ENCODE measurements at regions not wholly inside any gene's neighbourhood (a gene's known extent, or its start where the extent isn't known, plus 50 kb on each side); places are given as distances from the start of the nearest gene placed in this dataset.
A peak's percentile ranks its signal among the peaks of the same experiment; 100 is the strongest.

DNA sequence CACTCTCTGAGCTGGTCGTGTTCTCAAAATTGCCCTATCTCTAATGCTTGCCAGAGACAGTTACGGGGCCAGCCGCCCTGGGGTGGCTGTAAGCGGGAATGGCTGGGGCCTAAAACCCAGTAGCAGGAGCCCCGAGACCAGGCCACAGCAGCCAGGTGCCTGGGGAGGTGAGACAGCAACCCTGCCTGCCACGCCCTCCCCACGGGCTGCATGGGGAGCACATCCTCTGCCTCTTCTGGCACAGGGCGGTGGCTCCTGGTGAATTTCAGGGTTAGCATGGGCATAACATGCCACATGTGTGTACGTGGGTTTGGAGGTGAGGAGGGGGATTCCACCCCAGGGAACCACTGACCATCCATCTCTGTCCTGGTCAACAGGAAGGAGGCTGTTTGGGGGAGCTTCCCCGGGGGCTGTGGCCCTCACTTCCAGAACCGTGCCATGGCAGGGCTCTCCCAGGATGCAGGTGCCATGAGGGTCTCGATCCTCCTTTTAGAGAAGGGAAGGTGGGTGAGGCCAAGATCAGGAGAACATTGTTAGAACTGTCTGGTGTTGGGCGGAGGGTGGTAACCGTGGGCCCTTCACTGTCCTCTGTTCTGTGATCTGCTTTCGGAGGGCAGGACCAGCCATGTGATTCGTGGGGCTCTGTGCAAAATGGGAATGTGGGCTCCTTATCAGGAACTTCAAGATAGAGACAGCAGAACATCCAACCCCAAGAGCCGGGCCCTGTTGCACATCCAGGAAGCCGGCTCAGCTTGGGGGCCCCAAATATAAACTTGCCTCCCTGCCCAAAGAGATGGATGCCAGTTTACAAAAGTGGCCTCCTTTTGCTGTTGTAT lies 312.2 kb upstream of the DIO3 start:
- H3K27me3 ChIP-seq: no peaks in the 10 kb centered on the region
- peak; percentile 11 for DNase-seq
- H3K4me3 ChIP-seq: no peak overlapping the region
- intact Hi-C loops (cut with DNase I): no loop called here
- H3K27ac ChIP-seq: no peak overlapping the region
- no peaks in the 10 kb centered on the region for H3K4me1 ChIP-seq
- no peaks in the 10 kb centered on the region for H3K36me3 ChIP-seq
- TF ChIP-seq CTCF (IDR thresholded peaks at IDR 0.05): no peak
- no peak overlapping the region for H3K9ac ChIP-seq (ENCODE audit: low read depth in 2 of 2, low read length in 2 of 2)
- H3K9me3 ChIP-seq: no peaks in the 10 kb centered on the region

DNA sequence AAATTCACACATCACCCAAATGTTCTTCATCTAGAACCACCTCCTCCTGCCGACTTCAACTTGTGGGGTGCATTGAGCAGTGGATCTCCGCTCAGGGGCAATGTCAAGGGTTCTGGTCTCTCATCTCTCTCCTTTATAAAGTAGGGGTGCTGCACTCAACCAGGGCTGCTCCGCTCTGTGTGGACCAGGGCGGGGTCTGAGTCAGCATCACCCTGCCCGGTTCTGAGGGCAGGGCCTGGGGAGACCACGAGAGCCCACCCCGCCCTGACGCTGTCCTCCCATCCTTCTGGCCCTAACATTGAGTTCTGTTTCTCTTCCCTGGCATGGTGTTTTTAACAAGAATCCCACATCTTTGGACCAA lies 311.6 kb upstream of the DIO3 start:
- no peak overlapping the region for H3K4me3 ChIP-seq
- no peak for DNase-seq
- no peaks in the 10 kb centered on the region for H3K27me3 ChIP-seq
- H3K4me1 ChIP-seq: no peaks in the 10 kb centered on the region
- no peak overlapping the region for H3K9ac ChIP-seq (ENCODE audit: low read depth in 2 of 2, low read length in 2 of 2)
- no peaks in the 10 kb centered on the region for H3K36me3 ChIP-seq
- intact Hi-C loops (cut with DNase I): no loop called here
- no peak overlapping the region for H3K27ac ChIP-seq
- no peak for TF ChIP-seq CTCF (IDR thresholded peaks at IDR 0.05)
- no peaks in the 10 kb centered on the region for H3K9me3 ChIP-seq

DNA sequence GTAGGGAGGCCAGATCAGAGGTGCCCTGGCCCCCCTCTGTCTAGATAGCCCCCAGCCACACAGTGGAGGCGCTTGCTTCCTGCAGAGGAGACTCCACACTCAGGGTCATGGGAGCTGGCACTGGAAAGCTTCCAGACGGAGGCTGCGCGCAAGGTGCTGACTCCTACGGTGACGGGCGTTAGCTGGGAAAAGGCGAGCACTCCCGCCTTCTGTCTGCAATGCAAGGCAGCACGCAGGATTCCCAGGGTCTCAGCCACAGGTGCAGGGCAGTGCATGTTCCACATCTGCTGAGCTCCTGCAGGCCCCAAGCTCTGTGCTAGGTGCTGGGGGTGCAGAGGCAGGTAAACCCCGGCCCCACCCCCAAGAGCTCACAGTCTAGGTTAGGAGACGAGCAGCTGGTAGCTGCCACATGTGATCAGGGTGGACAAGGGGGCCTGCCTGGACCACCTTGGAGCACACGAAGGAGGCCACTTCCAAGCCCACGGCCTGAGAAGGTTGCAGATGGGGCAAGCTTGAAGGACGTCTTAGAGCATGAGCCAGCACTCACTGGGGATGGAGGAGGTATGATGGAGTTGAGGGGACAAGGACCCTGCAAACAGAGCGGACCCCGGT lies 310.9 kb upstream of the DIO3 start:
- Histone ChIP-seq H3K4me1 (no peaks in the 10 kb centered on the region), H3K36me3 (no peaks in the 10 kb centered on the region), H3K4me3 (no peak overlapping the region), H3K9ac (ENCODE audit: low read depth in 2 of 2, low read length in 2 of 2) (no peak overlapping the region), H3K9me3 (no peaks in the 10 kb centered on the region), H3K27me3 (no peaks in the 10 kb centered on the region), H3K27ac (no peak overlapping the region)
- TF ChIP-seq CTCF (IDR thresholded peaks at IDR 0.05): no peak
- DNase-seq: no peak
- intact Hi-C loops (cut with DNase I): no loop called here

GRCh38 chr14:101250948-101251811 lies 310.1 kb upstream of the DIO3 start:
- TF ChIP-seq CTCF (IDR thresholded peaks at IDR 0.05): no peak

GRCh38 chr14:101251812-101252442 lies 309.4 kb upstream of the DIO3 start:
- intact Hi-C loops (cut with DNase I): no loop called here
- Histone ChIP-seq H3K9me3 (no peaks in the 10 kb centered on the region), H3K9ac (ENCODE audit: low read depth in 2 of 2, low read length in 2 of 2) (no peak overlapping the region)

More at GRCh38 chr14:101250948-101251811, 310.1 kb upstream of the DIO3 start:
- H3K9ac ChIP-seq (ENCODE audit: low read depth in 2 of 2, low read length in 2 of 2): no peak overlapping the region
- H3K4me1 ChIP-seq: no peaks in the 10 kb centered on the region
- H3K36me3 ChIP-seq: no peaks in the 10 kb centered on the region
- no peak overlapping the region for H3K27ac ChIP-seq
- intact Hi-C loops (cut with DNase I): no loop called here
- no peak overlapping the region for H3K4me3 ChIP-seq
- H3K27me3 ChIP-seq: no peaks in the 10 kb centered on the region
- no peaks in the 10 kb centered on the region for H3K9me3 ChIP-seq
- no peak for DNase-seq

More at GRCh38 chr14:101251812-101252442, 309.4 kb upstream of the DIO3 start:
- H3K27ac ChIP-seq: no peak overlapping the region
- no peak for TF ChIP-seq CTCF (IDR thresholded peaks at IDR 0.05)
- no peak overlapping the region for H3K4me3 ChIP-seq
- H3K27me3 ChIP-seq: no peaks in the 10 kb centered on the region
- no peaks in the 10 kb centered on the region for H3K4me1 ChIP-seq
- no peak for DNase-seq
- no peaks in the 10 kb centered on the region for H3K36me3 ChIP-seq

All from colonic mucosa (tissue), 4 donors.